Ovary (tissue), 7 donors: ENCODE measurements at regions not wholly inside any gene's neighbourhood (a gene's known extent, or its start where the extent isn't known, plus 50 kb on each side); places are given as distances from the start of the nearest gene placed in this dataset.

Experiments used
- DNase-seq, 5 donors: peaks; one replicate each; pipeline ENCODE4 v3.0.0-alpha.2; 2019 to 2020
- H3K27ac ChIP-seq, 2 donors: fragments of 200-600 bp; one replicate each; pipeline versions ENCODE4 v1.5.1 to v1.8.0; 2019 to 2022
- H3K27me3 ChIP-seq: fragments of 200-600 bp; one replicate; pipeline ENCODE4 v1.8.0; 2022
- H3K36me3 ChIP-seq: fragments of 200-600 bp; sonication (generic); one replicate; pipeline ENCODE4 v1.5.1; 2019
- H3K4me1 ChIP-seq: one replicate; pipeline ENCODE4 v1.8.1; 2013; ENCODE audit warnings: mild to moderate bottlenecking, moderate library complexity; ENCODE audit not compliant: insufficient read depth
- H3K4me3 ChIP-seq: fragments of 200-600 bp; sonication (generic); one replicate; pipeline ENCODE4 v1.5.1; 2017
- H3K9me3 ChIP-seq, 2 donors: fragments of 200-600 bp in 1 of 2; sonication (generic) in 1 of 2; one replicate each; pipeline versions ENCODE4 v1.5.1 to v1.8.1; 2013 to 2019; ENCODE audit warnings: mild to moderate bottlenecking in 1 of 2, moderate library complexity in 1 of 2
- CTCF ChIP-seq, 3 donors: fragments of 450-650 bp in 2 of 3; fragments of 200-600 bp in 1 of 3; IDR thresholded peaks; one replicate each; pipeline versions ENCODE4 v1.5.1 to v1.8.0; 2016 to 2022; ENCODE audit warnings: antibody characterized with exemption in 3 of 3, mild to moderate bottlenecking in 1 of 3
- EP300 ChIP-seq: sonication (generic); formaldehyde crosslinking; IDR thresholded peaks from one replicate; pipeline ENCODE4 v1.6.1; 2017; ENCODE audit warnings: antibody characterized with exemption
- POLR2A ChIP-seq: fragments of 450-650 bp; IDR thresholded peaks from one replicate; pipeline ENCODE4 v1.6.1; 2017; ENCODE audit warnings: antibody characterized with exemption, mild to moderate bottlenecking, moderate library complexity
- WGBS, 3 donors: extraction: QIAGEN DNeasy Blood & Tissue Kit in 1 of 3; methylation state at CpG; one replicate each; pipeline versions ENCODE4 v1.1.5 to v1.1.7; 2013 to 2017; 5-methylcytosine and 5-hydroxymethylcytosine counted together
- intact Hi-C, 4 donors: fragments of 100-400 bp; cut with DNase I; formaldehyde crosslinking; loops; one replicate each; pipeline versions ENCODE4 v1.11.0 to v1.15.1; 2022 to 2023
- donor health status: DM: no; HTN: no; CAD: no; lungs with moderate emphysema.
- donor health status: DM: no; HTN: no; CAD: no.
- donor health status: Bipolar disorder and iron deficiency.
- donor health status: DM: no; HTN: no; CAD: no.
- donor health status: DM: yes; HTN: yes; CAD: no.

- no peak overlapping the region for H3K27ac ChIP-seq
- TF ChIP-seq POLR2A = no peak
- TF ChIP-seq CTCF (IDR thresholded peaks at IDR 0.05) = no peak
- TF ChIP-seq EP300 = no peak
- no peaks in the 10 kb centered on the region for H3K36me3 ChIP-seq
- H3K4me1 ChIP-seq = no peaks in the 10 kb centered on the region
- no peak overlapping the region for H3K4me3 ChIP-seq
- DNase-seq = no peak
- 55 to 78% (median 60%) methylated on average over 1 of the region's 1 CpG for WGBS, 3 donors
- intact Hi-C loops = no loop called here
- no peaks in the 10 kb centered on the region for H3K27me3 ChIP-seq
- H3K9me3 ChIP-seq = no peaks in the 10 kb centered on the region
Measured at GRCh38 chr7:125644109-125644508, 714.5 kb upstream of the POT1 start.

DNA sequence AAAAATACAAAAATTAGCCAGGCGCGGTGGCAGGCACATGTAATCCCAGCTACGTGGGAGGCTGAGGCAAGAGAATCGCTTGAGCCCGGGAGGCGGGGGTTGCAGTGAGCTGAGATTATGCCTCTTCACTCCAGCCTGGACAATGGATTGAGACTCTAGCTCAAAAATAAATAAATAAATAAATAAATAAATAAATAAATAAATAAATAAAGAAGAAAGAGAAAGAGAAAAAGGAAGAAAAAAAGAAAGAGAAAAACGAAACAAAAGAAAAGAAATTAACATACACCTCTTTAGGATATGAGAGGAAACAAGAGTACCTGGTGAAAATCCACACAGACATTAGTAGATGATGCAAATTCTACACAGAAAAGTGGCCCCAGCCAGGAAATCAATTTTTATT is 713.7 kb upstream of the POT1 start:
- Histone ChIP-seq H3K4me1 (no peaks in the 10 kb centered on the region), H3K36me3 (no peaks in the 10 kb centered on the region), H3K27me3 (no peaks in the 10 kb centered on the region), H3K27ac (no peak overlapping the region), H3K4me3 (no peak overlapping the region), H3K9me3 (no peaks in the 10 kb centered on the region)
- no peak for TF ChIP-seq POLR2A
- TF ChIP-seq EP300 = no peak
- TF ChIP-seq CTCF (IDR thresholded peaks at IDR 0.05) = no peak
- WGBS, 3 donors = 91 to 95% (median 91%) methylated on average over 7 of the region's 7 CpGs
- intact Hi-C loops = no loop called here
- no peak for DNase-seq

- Histone ChIP-seq H3K27ac (no peak overlapping the region), H3K9me3 (no peaks in the 10 kb centered on the region), H3K27me3 (no peaks in the 10 kb centered on the region), H3K4me3 (no peak overlapping the region), H3K4me1 (no peaks in the 10 kb centered on the region), H3K36me3 (no peaks in the 10 kb centered on the region)
- DNase-seq = no peak
- intact Hi-C loops = no loop called here
- no peak for TF ChIP-seq POLR2A
- no peak for TF ChIP-seq CTCF (IDR thresholded peaks at IDR 0.05)
- no peak for TF ChIP-seq EP300
- 63 to 72% (median 70%) methylated on average over 3 of the region's 3 CpGs for WGBS, 3 donors
Measured at GRCh38 chr7:125641884-125642283, 712.3 kb upstream of the POT1 start.

DNA sequence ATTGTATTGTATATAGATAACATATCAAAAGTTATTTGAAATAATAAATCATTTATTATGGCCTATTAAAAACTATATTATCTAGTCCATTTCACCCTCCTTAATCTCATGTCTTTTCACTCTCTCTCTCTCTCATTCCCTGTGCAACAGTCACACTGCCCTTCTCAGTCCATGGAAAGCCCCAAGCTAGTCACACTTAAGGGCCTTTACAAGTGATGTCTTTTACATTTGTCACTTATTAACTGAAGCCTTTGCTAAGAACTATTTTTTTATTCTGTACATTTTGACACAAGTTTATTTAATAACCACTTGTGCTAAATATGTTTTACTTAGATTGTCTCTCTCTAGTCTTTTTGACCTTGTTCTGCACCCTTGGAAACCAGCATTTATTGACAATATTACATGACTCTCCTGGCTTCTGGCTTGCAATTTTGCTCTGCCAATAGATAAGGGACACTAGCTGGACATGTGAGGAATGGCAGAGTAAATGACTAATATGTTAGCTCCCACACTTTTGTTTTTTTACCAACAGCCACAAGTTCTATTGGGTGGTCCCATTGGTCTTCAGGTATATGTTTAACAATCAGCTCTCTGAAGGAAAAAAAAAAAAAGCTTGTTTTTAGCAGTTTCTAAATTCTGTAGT is 706.8 kb upstream of the POT1 start:
- no peak overlapping the region for H3K4me3 ChIP-seq
- H3K27me3 ChIP-seq = no peaks in the 10 kb centered on the region
- no peaks in the 10 kb centered on the region for H3K36me3 ChIP-seq
- TF ChIP-seq CTCF (IDR thresholded peaks at IDR 0.05) (no peak), EP300 (no peak), POLR2A (no peak)
- no peaks in the 10 kb centered on the region for H3K4me1 ChIP-seq
- H3K27ac ChIP-seq = no peak overlapping the region
- intact Hi-C loops = no loop called here
- DNase-seq = no peak
- no peaks in the 10 kb centered on the region for H3K9me3 ChIP-seq
